MM.1S (cell line): ENCODE measurements at regions not wholly inside any gene's neighbourhood (a gene's known extent, or its start where the extent isn't known, plus 50 kb on each side); places are given as distances from the start of the nearest gene placed in this dataset.

Source experiments
- EZH2 ChIP-seq: fragments of 300-600 bp; sonication (generic); optimal IDR thresholded peaks from 2 replicates; pipeline ENCODE3; 2017; ENCODE audit warnings: low read depth, mild to moderate bottlenecking, antibody characterized with exemption, low read length, mixed read lengths
- EZH2phosphoT487 ChIP-seq: fragments of 300-600 bp; sonication (generic); IDR thresholded peaks from 2 replicates; pipeline ENCODE4 v1.6.1; 2018; ENCODE audit warnings: antibody characterized with exemption, low read length
- TF ChIP-seq, protein P1 (sequence below): fragments of 300-600 bp; sonication (generic); IDR thresholded peaks from 2 replicates; pipeline ENCODE4 v1.5.1; 2016; ENCODE audit warnings: antibody characterized with exemption, low read length, mixed read lengths

DNA sequence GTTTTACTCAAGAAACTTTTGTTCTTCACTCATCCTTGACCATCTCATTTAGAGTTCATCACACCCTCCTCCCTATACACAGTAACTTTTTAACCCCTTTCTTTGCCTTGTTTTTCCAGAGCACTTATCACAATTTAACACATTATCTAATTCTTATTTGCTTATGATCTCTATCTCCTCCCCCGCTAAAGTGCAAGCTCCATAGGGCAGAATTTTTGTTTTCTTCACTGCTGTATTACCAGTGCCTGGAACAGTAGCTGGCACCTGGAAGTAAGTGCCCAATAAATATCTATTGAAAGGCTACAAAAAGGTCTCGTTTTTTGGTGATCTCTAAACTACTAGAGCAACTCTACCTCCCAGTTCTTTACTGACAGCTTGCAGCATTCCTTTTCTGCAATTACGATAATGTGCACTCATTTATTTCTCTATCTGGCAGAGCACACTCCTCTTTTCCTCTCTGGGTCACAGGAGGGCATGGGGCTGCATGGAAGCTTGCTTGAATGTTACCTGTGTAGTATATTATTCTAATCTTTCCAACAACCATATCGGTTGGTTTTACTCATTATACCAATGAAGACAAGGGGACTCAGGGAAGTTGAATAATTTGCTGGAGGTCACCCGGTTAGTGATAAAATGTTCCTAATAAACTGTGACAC is 57.4 kb upstream of the CHST9 start:
- TF ChIP-seq, protein P1, sequence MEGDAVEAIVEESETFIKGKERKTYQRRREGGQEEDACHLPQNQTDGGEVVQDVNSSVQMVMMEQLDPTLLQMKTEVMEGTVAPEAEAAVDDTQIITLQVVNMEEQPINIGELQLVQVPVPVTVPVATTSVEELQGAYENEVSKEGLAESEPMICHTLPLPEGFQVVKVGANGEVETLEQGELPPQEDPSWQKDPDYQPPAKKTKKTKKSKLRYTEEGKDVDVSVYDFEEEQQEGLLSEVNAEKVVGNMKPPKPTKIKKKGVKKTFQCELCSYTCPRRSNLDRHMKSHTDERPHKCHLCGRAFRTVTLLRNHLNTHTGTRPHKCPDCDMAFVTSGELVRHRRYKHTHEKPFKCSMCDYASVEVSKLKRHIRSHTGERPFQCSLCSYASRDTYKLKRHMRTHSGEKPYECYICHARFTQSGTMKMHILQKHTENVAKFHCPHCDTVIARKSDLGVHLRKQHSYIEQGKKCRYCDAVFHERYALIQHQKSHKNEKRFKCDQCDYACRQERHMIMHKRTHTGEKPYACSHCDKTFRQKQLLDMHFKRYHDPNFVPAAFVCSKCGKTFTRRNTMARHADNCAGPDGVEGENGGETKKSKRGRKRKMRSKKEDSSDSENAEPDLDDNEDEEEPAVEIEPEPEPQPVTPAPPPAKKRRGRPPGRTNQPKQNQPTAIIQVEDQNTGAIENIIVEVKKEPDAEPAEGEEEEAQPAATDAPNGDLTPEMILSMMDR: no peak
- TF ChIP-seq EZH2 (no peak), EZH2phosphoT487 (no peak)
